DMS53 treated with DMSO at 0.1 percent for 48 hours (cell line): ENCODE measurements at regions not wholly inside any gene's neighbourhood (a gene's known extent, or its start where the extent isn't known, plus 50 kb on each side); places are given as distances from the start of the nearest gene placed in this dataset.

Experiments
- DNase-seq: peaks from one replicate; lab custom pipeline; 2025; ENCODE audit not compliant: unreplicated experiment; lab: John Stamatoyannopoulos, UW

DNA sequence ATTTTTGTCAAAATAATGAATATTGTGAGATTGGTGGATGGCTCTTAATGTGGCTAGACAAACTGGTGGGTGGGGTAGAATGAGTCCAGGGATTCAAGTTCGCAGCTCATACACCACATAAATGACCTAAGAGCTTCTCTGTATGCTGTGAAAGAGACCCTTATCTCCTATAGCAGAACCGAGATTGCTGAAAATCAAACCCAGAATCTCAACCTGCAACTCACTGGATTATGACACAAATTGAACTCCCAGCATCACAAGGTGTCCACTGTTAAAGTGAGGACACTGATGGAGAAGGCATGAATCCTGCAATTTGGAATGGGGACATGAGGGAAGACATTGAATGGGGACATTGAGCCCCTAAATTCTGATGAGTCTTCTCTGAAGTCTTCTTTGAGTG lies 51.3 kb upstream of the CNKSR3 start:
- DNase-seq: no peak

DNA sequence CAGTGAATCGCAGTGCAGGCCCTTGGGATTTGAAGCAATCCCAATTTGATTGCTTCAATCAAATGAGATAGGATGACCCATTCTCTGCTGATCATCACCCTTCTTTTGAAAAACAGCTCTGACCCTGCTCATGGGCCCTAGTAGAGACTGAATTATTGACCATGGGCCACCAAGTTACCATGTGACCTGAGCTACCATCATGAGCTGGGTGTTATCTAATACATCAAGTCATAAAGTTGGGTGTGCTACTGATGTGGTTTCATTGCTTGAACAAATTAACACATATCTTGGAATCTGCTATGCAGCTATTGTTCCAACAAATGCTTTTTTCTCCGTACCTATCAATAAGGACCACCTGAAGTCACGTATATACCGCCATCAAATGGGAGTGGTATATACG lies 54.8 kb upstream of the CNKSR3 start:
- no peak for DNase-seq

DNA sequence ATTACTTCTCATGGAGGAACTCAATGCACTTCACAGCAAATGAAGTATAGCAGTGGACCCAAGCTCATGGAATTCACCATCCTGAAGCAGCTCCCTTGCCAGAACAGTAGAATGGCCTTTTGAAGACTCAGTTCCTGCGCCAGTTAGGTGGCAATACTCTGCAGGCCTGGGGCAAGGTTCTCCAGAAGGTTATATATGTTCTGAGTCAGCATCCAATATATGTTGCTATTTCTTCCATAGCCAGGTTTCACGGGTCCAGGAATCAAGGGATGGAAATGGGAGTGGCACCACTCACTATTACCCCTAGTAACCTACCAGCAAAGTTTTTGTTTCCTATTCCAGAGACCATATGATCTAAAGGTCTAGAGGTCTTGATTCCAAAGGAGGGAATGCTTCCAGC lies 56.4 kb upstream of the CNKSR3 start:
- no peak for DNase-seq

DNA sequence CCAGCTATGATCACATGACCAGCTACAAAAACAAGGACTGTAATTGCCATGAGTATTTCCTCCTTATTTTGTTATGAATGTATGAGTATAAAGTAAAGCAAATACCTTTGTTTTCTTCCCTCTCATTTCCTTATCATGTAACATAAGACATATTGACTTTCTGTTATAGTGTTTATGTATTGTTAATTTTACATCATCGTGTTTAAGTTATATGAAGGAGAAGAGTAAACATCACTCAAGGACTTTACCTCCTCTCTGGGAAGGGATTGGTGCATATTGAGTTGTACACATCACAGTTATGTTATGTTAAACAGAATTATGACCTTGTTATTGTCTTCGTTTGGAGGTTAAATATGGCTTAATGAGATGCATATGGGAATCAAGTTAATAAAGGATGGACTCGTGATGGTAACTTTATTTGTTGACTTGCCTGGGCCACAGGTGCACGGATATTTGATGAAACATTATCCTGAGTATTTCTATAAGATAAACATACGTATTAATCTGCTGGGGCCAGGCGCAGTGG lies 57.3 kb upstream of the CNKSR3 start:
- DNase-seq: peak; percentile 99

DNA sequence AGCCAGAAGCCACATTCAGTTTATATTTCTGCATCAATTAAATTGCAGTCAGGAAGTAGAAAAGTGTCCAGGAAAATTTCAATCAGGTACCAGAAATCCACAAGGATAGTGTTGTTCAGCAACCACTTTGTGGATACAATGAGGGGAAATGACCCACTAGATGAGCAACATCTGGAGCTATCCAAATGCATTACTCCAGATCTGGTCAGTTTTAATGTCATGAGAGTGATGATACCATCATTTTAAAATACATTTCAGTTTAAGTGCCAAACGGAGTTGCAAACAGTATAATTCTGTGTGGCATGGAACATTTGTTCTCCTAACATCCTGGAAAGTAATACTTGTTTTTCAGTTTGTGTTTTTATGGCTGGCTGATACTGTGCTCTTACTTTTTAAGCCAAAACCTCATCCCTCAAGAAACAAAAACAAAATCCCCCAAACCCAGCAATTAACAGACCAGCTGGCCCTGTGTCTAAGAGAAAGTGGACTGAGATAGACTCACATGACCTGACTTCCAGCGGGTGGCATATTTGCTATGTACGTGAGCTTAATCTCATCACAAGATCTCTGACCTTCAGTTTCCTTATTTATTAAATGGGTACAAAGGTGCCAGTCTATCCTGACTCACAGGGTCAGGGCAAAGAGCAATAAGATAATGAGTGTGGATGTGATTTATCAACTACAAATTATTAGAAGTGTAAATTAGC lies 58.8 kb upstream of the CNKSR3 start:
- DNase-seq: peak; percentile 55

DNA sequence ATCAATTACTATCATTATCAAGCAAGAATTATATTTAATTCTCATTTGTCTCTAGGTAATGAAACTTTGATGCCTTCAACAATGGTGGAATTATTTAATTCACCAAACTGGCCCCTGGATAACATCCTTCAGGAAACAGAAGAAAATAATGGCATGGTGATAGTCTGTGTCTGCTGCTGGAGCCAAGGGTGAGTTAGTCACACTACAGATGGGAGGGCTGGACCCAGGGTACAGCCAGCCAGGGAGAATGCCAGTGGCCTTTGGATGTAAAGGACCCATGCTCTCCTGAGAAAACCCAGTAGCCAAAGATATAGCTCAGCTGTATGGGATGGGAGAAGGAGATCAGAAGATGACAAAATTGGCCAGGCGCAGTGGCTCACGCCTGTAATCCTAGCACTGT lies 60.0 kb upstream of the CNKSR3 start:
- DNase-seq: no peak

DNA sequence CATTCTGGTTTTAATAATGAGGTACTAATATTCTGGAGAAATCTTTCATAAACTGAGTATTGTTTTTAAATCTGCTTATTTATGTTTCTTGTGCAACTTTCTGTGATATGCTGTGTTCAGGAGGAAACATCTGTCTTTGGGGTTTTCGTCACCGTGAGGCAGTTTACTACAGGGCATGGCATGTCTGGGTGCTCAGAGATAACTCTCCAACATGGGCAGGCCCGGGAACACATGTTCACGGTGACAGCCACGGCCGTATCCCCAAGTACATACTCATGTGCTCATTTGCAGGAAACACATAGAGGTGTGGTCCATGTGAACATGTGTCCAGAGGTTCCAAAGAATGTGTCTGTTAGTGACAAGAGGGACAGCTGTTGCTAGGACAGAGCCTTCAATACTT lies 62.1 kb upstream of the CNKSR3 start:
- DNase-seq: no peak

DNA sequence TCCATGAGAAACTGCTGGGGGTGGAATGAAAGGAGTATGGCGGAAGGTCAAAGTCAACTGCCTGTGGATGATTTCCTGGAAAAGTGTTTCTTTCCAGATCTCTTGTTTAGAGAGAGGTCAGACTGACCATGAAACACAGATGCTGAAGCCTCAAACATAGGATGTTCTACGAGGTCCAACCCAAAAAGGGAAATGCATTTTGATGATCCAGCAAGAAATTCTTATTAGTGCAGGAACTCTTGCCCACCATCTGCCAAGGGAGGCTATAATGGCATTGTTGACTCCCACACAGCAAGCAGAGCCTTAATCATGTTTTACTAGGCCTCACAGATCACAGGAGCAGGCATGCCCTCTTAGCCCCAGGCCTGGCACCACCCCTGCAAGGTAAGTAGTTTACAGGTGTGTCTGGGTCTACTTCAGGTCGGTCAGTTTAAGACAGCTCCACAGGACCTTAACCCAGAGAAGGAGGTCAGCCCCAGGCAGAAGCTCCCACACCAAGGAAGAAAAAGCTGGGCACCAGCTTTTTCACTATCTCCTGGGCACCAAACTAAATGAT lies 67.6 kb upstream of the CNKSR3 start:
- no peak for DNase-seq

DNA sequence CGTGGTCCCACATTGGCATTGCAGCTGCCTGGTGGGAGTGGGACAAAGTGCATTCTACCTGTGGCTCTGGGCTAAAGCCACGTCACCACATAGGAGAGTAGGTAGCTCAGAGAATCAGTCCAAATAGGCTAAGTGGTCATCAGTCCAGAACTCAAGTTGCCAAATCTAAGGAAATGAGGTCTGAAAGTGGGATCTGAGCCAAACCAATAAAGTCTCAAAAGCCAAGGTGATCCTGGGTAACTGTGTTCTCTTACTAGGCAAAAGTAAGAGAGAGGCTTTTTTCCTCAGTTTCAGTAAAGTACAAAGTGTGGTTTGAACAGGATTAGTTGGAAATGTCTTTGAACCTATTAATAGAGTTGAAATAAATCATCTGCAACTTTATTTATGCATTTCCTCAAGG lies 68.6 kb upstream of the CNKSR3 start:
- no peak for DNase-seq

DNA sequence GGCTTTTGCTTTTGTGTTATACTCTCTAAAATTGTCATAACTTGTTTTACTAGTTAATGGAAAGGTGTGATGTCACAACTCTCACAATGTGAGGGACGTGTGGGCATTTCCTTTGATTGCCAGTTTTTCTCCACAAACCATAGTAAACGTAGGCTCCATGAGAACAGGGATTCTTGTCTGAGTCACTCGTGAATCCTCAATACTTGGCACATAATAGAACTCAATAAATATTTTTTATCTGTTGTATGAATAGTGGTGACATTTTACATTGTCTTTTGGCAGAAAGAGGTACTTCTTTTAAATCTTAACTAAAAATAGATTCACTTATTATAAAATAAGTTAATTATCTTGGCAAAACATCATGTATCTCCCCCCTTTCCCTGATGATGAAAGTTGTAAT lies 69.0 kb upstream of the CNKSR3 start:
- no peak for DNase-seq

DNA sequence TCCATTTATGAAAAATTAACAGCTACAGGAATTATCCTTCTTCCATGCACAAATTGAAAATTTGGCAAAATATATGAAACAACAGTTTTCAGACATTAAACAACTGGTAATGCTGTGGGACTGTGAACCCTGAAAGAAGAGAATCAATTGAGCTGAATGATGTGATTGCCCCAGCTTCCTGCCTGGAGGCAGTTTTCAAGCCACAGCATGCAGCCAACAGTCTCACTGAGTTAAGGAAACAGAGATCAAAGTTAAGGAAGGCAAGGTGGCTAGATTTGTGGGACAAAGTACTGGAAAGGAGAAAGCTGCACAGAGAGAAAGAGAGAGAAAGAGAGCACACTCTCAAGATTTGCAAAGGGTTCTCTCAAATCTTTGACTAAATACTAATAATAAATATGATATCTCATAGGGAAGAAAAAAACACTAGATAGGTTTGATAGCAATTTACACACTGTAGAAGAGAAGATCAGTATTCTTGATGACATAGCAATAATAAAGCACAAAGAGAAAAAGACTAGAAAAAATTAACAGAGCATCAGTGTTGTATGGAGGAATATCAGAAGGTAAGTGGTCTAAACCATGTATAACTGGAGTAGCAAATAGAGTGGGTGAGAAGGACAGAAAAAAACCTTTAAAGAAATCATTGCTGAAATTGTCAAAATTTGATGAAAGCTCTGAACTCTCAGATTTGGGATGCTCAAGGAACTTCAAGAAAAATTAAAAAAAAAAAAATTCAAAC lies 70.1 kb upstream of the CNKSR3 start:
- DNase-seq: no peak

DNA sequence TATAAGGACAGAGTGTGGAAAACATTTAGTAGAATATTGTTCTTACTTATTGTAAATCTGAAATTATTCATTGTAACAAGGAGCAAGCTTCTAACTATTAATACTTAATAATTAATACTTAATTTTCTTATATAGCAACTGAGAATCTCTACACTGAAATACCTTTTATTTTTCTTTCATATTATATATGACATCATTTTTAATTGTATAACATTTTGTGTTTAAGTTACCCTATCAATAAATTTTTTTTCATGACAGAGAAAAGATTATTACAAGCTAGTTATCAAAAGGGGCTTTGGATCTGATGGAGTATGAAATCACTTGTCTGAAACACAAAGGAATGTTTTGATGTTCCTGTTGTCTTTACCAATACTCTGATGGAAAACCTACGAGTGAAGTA lies 72.2 kb upstream of the CNKSR3 start:
- no peak for DNase-seq

DNA sequence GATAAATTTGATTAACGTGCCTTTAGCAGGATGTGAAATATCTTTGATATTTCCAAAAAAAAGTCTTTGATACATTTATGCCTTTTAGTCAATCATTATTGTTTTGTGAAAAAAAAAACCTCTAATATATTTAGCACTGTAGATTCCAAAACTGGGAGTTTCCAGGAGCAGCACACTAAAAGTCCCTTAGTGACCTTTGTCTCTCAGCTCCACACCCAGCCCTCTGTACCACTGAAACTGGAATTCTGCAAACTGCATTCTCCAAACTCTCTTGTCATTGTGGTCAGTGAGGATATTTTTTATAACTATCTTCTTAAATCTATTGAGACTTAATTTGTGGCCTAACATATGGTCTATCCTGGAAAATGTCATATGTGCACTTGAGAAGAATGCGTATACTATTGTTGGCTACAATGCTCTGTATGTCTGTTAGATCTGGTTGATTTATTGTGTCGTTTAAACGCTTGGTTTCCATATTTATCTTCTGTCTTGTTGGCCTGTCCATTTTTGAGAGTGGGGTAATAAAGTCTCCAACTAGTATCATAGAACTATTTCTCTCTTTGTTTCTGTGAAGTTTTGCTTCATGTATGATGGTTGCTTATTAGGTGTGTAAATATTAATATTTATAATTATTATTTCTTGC lies 73.2 kb upstream of the CNKSR3 start:
- peak; percentile 47 for DNase-seq

DNA sequence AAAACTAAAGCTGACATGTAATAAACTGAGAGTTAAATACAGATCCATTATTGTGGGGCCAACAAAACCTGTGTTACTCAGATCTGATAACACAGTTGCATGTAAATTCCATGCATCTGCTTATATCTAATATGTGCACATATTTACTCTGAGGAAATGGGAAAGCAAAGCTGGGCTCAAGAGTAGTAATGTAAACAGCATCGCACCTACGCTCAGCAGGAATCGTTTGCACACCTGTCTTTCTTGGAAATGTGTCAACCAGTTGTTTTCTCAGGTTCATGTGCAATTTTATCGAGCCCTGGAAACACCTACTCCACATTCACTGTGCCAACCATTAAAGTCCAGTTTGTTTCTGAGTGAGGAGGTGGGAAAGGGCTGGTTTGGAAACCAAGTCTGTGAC lies 80.3 kb upstream of the CNKSR3 start:
- peak; percentile 96 for DNase-seq

DNA sequence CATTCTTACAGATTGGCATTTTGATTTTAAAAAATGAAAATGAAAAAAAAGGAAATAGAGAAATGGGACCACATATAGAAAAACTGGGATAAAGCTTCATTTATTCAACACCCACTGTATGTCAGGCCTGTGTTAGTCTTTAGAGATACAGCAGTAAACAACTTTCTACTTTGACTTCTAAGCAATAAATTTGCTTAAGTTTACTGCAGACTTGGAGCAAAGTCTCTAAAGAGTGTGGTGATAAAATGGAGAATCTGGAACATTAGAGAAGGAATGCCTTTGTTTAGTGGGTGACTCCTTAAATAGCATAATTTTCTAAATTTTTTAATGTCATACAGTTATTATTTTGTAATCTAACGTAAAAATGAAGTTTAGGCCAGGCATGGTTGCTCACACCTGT lies 80.7 kb upstream of the CNKSR3 start:
- DNase-seq: peak; percentile 30

DNA sequence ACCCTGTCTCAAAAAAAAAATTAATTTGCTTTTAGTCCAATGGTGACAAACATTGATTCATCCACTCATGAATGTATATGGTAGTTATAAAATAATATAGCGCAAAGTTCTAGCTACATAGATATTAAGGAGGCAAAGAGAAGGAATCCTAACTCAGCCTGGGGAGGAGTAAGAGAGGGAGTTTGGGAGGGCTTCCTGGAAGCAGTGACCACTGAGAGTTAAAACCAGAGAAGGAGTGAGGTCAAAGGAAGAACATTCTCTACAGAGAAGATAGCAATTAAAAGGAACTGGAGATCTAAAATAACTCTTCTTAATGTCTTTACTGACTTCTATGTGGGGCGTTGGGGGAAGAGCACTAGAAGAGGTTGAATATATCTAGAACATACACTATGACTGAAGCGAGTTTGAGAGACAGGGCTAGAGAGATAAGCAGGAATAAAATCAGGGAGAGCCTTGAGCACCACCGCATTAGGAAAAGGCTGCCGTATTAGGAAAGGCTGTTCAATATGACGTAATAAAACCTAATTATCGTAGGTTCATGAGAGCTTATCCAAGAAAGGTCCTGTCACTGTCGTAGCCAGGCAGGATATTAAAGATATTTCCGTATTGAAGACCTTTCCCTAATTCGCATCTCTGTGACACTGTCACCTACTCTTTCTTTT lies 81.8 kb upstream of the CNKSR3 start:
- peak; percentile 50 for DNase-seq

DNA sequence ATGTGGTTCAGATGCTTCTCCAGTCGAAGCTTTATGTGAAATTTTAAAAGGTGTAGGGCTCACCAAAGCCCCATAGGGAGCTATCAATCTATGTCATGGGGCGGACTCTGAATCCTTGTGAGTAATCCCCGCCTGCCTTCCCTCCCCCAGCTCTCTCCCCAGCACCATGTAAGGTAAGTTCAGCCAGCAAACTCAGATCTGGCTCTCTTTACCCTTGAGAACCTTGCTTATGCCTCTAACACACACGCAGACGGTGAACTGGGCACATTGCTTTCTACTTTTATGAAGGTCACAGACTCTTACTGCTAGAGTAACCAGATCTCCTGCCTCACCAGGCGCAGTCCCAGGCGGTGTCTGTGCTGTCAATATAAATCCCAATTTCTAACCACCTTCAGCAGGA lies 82.6 kb upstream of the CNKSR3 start:
- peak; percentile 92 for DNase-seq

DNA sequence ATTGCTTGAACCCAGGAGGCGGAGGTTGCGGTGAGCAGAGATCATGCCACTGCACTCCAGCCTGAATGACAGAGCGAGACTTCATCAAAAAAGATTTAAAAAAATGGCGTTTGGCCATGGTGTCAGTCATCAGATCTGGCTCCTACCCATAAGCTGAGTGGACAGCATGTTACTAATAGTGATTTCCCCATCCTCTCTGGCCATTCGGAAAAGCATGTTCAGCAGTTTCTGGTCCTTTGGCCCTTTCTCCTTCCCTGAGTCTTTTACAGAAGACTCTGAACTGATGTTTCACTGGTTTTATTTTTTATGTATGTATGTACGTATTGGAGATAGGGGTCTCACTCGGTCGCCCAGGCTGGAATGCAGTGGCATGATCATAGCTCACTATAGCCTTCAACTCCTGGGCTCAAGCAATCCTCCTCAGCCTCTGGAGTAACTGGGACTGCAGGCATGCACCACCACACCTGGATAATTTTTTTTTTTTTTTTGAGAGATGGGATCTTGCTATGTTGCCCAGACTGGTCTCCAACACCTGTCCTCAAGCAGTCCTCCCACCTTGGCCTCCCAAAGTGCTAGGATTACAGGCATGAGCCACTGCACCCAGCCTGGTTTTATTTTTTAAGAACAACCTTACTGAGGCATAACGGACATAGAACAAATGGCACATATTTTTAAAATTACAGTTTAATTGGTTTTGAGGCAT lies 84.2 kb upstream of the CNKSR3 start:
- no peak for DNase-seq

DNA sequence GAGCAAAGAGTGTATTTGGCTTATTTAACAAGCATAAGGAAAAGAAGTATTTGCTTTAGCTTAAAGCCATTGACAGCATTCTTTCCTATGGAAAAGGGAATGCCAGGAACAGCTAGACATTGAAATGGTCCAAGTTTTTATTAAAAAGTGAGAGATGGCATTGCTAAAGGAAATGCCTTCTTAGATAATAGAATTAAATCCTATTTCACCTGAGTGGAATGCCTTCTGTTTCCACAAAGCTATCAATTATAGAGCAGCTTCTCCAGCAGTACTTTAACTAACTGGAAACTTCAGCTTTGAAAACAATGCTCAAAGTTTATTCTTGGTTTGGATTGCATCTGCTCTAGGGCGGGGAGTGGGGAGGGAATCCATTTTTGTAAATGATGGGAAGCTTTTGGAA lies 85.1 kb upstream of the CNKSR3 start:
- DNase-seq: no peak

DNA sequence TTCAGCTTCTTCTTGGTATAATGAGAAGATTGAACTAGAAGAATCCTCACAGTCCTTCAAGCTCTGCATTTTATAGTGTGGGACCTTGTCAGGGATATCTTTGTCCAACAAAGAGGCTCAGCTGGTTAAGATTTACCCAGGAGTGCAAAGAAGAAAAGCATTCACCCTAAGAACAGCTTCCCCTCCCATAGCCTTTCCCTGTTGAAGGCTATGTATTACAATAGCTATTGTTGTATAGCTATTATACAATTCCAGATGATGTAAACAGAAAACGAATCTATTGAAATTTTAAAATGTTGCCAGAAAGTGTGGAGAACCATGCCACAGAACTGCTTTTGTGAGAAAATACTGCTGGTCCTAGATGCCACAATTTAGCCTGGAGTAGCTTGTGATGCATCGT lies 85.5 kb upstream of the CNKSR3 start:
- DNase-seq: no peak

DNA sequence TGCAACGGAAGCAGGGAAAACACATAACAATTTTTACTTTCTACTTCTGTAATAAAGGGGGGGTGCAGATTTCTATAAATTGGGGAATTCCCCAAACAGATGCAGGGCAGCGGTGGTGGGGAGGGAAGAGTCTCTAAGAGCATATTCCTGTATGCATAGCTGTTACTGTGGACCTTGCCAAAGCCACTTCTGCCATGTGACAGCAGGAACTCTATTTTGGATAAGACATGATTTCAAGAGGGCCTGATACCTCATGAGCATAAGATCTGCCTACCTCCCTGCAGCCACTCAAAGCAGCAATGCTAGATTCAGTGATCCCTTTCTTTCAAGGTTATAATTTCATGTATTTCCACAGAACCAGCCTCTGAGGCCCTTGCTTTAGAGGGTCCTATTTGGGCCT lies 86.2 kb upstream of the CNKSR3 start:
- DNase-seq: no peak
